Renal pelvis (tissue), 1 donor: ENCODE measurements at regions not wholly inside any gene's neighbourhood (a gene's known extent, or its start where the extent isn't known, plus 50 kb on each side); places are given as distances from the start of the nearest gene placed in this dataset.

Source experiments
- DNase-seq: peaks from one replicate; pipeline ENCODE4 v3.0.0-alpha.2; 2013

- no peak for DNase-seq
Observed at GRCh38 chr4:178577933-178578332, 1135.7 kb upstream of the AGA start.

GRCh38 chr4:178595500-178596138, 1153.4 kb upstream of the AGA start:
- no peak for DNase-seq

GRCh38 chr4:178598672-178599071, 1156.4 kb upstream of the AGA start:
- no peak for DNase-seq

GRCh38 chr4:178599521-178599920, 1157.3 kb upstream of the AGA start:
- DNase-seq = no peak

- DNase-seq = no peak
Observed at GRCh38 chr4:178602833-178603232, 1160.6 kb upstream of the AGA start.

- DNase-seq = no peak
Observed at GRCh38 chr4:178611062-178611461, 1168.8 kb upstream of the AGA start.

GRCh38 chr4:178612733-178613132, 1170.5 kb upstream of the AGA start:
- no peak for DNase-seq

- DNase-seq = no peak
Observed at GRCh38 chr4:178632415-178632814, 1190.2 kb upstream of the AGA start.

- no peak for DNase-seq
Observed at GRCh38 chr4:178633263-178633662, 1191.0 kb upstream of the AGA start.

GRCh38 chr4:178664621-178665020, 1222.4 kb upstream of the AGA start:
- no peak for DNase-seq

GRCh38 chr4:178665916-178666315, 1223.7 kb upstream of the AGA start:
- no peak for DNase-seq

- no peak for DNase-seq
Observed at GRCh38 chr4:178671766-178672165, 1229.5 kb upstream of the AGA start.

GRCh38 chr4:178672512-178672911, 1230.3 kb upstream of the AGA start:
- DNase-seq = no peak

GRCh38 chr4:178681871-178682270, 1239.6 kb upstream of the AGA start:
- no peak for DNase-seq

- DNase-seq = no peak
Observed at GRCh38 chr4:178689926-178690325, 1247.7 kb upstream of the AGA start.

- DNase-seq = no peak
Observed at GRCh38 chr4:178693816-178694215, 1251.6 kb upstream of the AGA start.

- DNase-seq = no peak
Observed at GRCh38 chr4:178696515-178696914, 1254.3 kb upstream of the AGA start.

- DNase-seq = no peak
Observed at GRCh38 chr4:178712486-178712885, 1270.2 kb upstream of the AGA start.

GRCh38 chr4:178738026-178738425, 1295.8 kb upstream of the AGA start:
- DNase-seq = no peak

GRCh38 chr4:178745203-178745602, 1303.0 kb upstream of the AGA start:
- no peak for DNase-seq

- DNase-seq = peak; percentile 15
Observed at GRCh38 chr4:178752954-178753525, 1310.8 kb upstream of the AGA start.

GRCh38 chr4:178778496-178778895, 1336.3 kb upstream of the AGA start:
- DNase-seq = peak; percentile 16

- no peak for DNase-seq
Observed at GRCh38 chr4:178781779-178782178, 1339.5 kb upstream of the AGA start.

GRCh38 chr4:178784491-178784890, 1342.3 kb upstream of the AGA start:
- no peak for DNase-seq
